HG03342 (cell line): ENCODE measurements at regions not wholly inside any gene's neighbourhood (a gene's known extent, or its start where the extent isn't known, plus 50 kb on each side); places are given as distances from the start of the nearest gene placed in this dataset.

Experiments
- ATAC-seq: cut with Tn5 transposase; IDR thresholded peaks from one replicate; pipeline ENCODE4 v1.9.1; 2021; ENCODE audit warnings: mild to moderate bottlenecking, moderate library complexity; ENCODE audit not compliant: unreplicated experiment

DNA sequence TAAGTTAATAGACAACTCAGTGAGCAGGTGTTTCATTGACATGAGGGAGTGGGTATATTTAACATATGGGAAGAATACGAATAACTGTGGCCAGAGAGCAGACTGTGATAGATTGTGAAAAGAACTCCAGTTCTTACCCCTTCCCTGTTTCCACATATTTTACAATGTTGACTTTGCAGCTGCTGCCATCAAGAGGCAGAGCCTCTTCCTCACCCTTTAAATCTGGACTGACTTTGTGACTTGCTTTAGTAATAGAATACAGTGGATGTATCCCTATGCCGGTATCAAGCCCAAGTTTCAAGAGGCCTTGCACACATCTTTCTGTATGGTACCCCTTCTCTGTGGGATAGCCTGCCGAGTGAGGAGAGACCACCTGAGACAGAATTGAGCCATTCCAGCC lies 356.7 kb downstream of the ETNK1 start:
- ATAC-seq = no peak

DNA sequence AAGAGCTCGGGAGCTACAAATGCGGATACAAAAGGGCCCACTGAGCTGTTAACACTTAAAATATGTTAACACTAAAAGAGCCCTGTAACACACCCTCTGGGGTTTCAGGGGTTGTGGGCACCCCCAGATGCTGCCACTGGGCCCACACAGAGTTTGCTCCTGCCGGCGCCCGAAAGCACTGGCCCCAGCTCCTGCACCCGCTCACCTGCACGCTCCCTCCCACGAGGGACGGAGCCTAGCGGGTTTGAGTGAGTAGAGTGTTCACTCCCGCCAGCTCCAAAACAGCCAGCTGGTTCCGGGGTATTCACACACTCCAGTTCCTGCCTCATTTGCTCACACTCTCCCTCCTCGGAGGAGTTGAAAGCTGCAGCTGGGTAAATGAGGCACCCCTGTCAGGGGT lies 357.7 kb downstream of the ETNK1 start:
- ATAC-seq = no peak

DNA sequence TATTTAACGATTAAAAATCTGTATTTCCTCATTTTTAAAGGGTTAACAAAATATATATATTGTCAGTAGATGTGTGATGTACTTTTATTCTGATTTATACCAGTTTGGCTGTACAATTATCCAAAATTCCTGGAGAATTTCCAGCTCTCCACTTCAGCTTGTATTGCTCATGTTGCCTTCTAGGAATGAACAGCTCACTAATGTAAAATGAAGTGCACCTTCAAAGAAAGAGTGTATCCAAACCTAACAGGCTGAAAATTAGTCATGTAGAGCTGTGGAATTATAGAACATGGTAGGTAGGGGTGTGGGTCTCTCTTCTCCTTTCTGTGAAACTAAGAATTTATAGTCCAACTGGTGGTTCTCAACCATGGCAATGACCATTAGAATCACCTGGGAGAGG lies 362.0 kb downstream of the ETNK1 start:
- ATAC-seq = no peak

DNA sequence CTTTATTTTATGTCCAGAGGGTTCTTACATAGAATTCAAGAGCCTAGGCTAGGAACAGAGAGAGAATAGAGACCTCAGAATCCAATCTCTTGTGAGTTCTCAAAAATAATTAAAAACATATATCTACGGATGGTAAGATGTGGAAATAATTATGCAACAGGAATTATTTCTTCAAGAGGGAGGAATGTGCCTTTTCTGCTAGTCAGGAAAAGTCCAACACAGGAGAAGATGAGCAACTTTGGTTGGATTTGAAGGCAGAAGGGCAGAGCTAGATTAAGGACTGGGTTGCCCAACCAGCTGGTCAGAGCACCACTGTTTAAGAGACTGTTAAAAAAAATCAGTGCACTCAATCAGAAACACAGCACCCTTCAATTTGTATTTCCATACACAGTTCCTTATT lies 365.5 kb downstream of the ETNK1 start:
- no peak for ATAC-seq

DNA sequence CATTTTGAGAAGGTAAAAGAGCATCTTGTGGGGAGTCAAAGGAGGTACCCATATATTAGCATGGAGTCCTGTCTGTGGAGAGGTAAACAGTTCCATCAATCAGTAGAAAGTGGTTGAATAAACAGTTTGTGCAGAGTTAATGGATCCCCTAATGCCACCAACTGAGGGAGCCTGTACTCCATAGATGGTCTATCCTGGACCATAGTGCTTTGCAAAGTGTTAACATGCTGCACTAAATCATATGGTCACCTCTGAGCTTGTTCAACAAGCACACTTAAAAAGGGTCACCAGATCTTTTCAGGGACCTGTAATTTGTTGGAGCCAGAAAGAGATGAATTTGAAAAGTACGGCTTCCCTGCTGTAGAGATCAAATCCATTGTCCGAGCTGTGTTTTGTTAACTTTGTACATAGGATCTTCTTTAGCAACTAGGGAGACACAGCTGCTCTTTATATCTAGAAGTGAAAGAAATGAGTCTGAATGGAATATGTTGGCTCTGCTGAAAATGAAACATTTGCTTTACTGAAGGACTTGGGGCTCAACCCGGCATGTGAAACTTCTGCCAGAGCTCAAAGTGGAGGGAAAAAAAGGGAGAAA lies 366.4 kb downstream of the ETNK1 start:
- ATAC-seq = no peak

DNA sequence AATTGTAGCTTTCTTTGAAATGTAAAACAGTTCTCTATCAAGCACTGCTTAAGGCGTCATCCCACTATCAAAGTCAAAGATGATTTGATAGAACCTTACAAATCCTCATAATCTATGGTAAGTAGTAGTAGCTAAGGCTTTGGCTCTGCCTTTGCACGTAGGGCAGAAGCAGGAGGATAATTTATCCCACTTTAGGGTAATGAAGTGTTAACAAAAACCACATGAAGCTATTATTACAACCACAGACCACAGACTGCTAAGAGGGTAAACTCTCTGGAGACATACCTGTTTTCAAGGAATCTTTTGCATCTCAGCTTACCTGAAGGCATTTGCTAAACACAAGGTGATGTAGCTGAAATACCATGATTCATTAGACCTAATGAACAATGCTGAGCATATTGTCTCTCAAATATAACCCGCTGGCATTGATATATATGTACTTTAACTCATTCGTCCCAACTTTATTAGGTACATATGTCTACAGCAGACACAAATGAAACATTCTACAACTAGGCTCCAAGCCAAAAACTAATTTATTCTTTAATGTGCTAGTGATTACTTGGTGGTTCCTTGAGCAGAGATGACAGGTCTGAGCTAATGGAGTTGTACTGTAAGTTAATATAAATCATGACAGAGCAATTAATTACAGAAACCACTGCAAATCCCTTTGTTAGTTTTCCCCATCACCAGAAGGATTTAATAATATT lies 368.8 kb downstream of the ETNK1 start:
- no peak for ATAC-seq

DNA sequence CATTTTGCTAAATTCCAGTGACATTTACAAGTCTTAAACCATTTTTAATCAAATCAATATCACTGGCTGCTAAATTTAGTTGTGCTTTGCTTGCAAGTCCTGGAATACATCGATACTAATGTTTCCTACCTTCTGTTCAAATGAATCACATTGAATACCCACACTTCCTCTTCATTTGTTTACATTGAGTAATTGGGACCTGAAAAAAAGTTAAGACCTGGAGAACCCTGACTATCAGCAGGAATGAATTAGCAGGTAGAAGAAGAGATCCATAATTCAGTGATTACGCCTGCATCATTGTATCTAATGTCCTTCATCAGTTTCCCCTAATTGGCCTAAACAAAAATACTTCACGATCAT lies 369.3 kb downstream of the ETNK1 start:
- no peak for ATAC-seq

DNA sequence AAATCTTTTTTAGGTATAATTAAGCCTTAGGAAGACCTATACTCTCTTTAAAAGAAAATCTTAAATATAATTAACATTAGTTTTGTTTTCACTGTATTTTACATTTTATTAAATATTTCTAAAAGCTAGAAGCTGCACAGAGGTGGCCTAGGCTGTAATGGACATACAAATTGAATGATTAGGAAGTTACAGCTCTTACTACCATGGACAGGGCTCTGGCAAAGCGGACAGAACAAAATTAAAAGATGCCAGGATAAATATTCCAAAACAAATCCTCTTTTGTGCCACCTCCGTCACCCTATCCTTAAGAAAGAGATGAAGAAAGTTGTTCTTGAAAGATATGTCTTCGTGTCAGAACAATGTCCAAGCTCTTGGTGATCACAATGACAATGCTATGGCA lies 376.5 kb downstream of the ETNK1 start:
- ATAC-seq = no peak

DNA sequence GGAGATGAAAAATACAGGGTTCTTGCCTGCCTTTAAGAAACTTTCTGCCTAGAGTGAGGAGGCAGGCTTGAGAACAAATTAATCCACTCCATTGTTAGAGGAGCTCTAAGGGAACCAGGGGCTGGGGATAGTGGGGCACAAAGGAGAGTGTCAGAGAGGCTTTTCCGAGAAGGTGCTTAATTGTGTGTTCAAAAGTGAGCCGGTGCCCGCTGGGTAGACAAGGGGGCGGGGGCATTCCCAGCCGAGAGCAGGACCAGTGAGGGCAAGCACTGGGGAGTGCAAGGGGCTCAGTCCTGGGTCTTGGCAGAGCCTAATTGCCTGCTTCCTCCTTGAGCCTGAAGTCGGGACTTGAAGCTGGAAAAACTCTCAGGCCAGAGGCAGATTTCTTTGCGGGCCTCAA lies 377.4 kb downstream of the ETNK1 start:
- ATAC-seq = no peak

DNA sequence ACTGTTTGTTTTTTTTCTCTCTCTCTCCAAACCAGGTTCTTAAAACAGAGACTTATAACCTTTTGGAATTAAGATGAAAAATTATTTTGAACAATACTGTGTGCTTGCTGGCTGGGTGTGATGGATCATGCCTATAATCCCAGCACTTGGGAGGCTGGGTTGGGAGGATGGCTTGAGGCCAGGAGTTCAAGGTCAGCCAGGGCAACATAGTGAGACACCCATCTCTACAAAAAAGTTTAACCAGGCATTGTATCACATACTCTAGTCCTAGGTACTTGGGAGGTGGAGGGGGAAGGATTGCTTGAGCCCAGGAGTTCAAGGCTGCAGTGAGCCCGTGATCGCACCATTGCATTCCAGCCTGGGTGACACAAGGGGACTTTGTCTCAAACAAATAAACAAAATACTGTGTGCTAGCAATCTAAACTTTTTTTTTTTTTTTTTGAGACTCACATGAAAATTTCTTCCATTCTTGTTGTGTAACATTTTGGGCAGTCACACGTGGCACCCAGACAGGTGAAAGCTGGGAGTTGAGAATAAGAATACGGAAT lies 379.6 kb downstream of the ETNK1 start:
- ATAC-seq = no peak

DNA sequence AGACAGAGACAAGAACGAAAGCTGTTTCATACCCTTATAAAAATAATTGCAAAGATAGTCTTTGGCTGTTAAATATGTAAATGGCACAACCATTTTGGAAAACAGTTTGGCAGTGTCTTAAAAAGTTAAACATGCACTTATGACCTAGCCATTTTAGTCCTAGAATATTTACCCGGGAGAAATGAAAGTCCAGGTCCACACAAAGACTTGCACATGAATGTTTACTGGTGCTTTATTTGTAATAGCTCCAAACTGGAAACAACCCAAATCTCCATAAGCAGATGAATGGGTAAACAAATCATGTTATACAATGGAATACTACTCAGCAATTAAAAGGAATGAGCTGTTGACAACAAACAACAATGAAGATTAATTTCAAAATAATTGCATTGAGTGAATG lies 380.4 kb downstream of the ETNK1 start:
- ATAC-seq = no peak

DNA sequence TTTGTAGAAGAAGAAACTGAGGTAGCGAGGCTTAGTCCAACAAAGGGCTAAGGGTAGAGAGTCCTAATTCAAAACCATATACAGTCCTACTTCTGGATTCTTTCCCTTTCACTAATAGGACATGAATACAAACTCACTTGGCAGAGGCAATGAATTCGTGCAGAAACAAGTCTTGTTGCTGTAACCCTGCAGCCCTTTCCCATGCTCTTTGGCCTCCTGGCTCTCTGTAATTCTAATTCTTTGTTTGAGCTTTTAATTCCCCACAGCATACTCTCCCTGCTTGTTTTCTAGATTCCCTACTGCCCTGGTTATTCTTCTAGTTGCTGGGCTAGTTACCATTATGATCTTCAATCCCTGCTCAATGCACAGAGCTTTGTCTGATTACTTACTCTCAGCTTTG lies 381.4 kb downstream of the ETNK1 start:
- ATAC-seq = no peak

DNA sequence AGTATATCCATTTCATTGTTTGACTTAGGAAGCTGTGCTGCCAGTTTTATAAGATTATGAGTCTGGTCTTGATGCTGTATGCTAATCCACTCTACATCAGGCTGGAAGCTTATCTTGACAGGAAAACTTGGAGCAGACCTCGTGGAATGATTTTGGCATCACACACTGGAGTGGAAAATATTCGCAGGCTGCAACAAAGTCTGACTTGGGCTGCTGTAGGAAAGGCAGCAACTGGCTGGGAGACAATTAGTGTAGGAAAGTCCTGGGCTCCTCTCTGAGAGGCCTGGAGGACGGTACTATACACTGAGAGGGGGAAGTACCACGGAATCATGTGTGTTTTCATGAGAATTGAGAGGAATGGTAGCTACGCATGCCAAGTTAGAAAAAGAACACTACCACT lies 383.7 kb downstream of the ETNK1 start:
- no peak for ATAC-seq

DNA sequence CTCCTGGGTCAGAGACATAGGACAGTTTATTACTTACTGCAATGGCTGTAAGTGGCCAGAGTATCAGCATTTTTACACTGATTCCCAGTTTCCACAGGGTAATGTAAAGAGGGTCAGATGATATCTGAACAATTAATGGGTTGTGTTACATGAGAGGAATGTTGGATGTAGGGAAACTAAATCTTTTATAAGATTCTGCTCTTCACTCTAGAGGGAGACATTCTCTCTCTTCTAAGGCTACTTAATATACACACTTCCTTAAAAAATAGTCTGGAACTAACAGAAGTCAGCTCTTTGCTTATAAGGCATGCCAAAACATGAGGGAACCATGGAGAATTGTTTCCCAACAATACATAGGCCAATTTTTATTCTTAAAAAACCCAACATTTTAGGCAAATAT lies 389.8 kb downstream of the ETNK1 start:
- no peak for ATAC-seq

DNA sequence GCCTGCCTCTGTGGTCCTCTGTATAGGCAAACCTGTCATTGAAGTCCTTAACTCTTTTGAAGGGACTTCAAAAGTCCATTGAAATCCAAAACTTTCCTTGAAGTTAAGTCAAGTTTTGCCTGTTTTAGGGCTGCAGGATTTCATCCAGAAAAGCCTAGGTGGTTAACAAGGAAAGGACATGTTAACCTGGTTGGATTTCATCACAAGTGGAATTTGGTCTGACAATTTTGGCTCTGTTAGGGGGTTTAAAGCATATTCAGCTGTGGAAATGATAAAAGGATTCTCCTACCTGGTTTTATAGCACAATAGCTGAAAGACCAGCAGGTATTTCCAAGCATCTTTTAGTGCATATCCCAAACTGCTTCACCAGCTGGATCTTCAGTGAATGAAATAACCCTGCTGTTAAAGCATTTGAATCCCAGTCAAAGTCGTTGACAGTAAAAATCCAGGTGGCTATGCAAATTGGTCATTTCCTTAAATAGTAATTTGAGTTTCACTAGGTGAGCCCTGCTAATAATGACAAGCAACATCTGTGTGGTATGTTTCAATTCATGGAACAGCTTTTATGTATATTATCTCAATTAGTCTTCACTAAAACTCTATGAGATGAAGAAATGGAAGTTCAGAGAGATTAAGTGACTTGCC lies 400.5 kb downstream of the ETNK1 start:
- no peak for ATAC-seq

DNA sequence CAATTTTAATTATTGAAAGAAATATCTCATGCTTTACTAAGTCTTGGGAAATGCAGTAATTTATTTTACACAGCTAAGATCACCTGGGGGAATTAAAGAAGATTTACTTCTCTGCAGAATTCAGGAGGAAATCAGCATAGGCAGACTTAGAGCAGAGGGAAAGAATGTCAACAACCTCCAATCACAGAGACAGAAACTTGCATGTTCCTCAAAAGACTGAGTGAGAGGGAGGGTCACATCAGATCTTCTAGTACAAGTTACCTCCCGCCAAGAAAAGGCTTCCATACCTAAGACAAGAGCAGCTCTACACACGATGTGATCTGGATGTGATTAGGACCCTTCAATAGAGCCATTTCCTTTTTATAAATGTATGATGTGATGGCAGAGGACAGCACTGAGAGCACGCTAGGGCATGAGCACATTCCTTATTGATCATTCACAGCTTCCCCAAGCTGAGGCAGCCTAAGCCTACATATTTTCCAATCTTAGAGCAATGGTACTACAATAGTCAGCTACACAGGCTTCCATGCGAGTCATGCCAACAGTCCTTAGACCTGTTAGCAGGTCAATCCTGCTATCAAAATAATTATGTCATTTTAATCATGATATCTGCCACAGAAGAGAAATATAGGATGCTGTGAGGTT lies 403.3 kb downstream of the ETNK1 start:
- no peak for ATAC-seq

DNA sequence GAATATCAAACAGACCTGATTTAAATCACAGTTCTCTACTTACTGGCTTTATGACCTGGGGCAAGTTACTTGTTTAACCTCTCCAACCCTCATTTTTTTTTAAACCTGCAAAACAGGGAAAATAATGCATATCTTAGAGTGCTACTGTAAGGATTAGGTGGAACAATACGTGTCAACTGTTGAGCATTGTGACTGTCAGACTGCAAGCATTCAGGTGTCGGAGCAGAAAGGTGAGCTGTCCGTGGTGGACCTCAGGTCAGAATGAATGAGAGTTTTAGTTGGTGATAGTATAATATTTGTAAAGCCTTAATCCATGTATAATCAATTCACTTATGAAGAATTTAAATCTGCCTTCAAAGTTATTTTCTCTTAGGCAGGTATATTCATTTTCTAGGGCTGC lies 404.2 kb downstream of the ETNK1 start:
- no peak for ATAC-seq

DNA sequence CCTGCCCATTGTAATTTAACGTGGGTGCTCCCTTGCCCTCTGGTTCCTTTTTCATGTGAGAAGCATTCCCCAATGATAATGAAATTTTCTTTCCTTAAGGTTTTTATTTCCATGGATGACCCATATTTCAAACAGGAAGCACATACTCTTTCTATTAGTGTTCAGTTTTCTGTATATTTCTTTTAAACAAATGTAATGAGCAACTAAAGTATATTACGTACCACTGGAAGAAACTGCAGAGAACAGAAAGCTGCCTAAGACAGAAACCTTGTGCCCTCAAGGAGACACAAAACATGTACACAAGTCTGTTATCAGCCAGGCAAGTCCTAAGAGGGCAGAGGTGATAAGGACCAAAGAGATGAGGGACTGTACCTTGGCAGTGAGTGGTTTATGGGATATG lies 414.9 kb downstream of the ETNK1 start:
- ATAC-seq = no peak

DNA sequence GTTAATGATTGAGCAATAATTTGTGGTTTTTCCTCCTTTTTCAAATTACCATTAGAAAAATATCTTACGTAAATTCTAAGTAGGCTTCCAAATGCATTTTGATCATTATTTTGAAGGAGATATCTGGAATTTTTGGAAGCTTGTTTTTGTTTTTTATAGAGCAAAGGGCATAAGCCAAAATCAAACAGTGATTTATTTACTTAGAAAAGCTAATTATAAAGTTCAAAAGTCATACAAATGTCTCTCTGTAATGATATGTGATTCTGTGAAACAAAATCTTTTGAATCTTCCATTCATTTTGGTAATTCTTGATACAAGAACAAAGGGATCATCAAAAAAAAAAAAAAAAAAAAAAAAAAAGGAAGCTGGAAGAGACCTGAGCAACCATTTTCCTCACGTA lies 416.8 kb downstream of the ETNK1 start:
- no peak for ATAC-seq

DNA sequence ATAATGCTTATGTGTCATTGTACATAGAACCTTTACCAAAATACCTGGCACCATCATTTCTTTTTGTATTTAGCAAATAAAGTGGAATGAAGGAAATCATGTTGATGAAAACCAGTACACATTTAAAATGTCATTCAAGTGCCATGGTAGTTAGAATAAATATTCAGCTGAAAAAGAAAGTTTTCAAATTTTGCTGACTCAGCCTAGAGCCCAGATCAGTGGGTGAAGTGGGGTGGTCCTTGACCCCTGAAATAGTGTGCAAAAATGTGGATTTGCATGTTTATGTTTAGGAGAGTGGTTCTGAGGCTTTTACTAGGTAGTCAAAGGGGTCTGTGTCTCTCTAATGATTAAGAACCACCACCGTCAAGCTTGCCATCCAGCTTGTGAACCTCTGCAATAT lies 418.7 kb downstream of the ETNK1 start:
- no peak for ATAC-seq

DNA sequence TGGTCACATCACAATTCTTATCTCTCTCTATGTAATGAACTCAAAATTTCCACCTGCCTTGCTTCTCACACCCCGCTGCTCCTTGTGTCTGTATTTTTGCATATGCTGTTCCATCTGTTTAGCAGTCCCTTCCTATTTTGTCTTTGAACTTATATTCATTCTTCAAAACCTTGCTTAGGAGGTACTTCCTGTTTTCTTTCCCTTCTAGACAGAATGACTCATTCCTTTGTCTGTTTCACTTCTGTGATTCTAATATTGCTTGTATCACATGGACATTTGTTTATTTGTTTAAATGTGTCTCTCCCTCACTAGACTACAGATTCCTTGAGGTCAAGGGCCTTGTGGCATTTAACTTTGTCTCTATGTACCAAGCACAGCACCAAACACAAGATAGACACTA lies 424.2 kb downstream of the ETNK1 start:
- ATAC-seq = peak; percentile 84

DNA sequence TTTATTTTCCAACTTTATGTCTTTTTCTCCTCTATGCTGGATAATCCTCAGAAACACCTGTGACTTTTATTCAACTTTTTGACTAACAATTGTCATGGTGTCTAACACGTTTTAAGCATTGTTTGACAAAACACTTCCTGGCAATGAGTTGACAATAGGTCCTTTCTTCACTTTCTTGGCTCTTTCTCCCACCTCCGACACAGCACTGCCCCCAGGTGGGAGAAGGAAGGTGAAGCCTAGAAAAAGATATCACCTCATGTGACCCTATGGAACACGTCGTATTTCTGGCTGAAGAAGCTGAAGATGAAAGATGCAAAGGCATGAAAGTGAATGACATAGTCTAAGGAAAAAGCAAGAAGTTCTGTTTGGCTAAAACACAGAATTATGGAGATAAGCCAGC lies 430.0 kb downstream of the ETNK1 start:
- ATAC-seq = no peak
